ENCODE measurements at regions not wholly inside any gene's neighbourhood (a gene's known extent, or its start where the extent isn't known, plus 50 kb on each side); places are given as distances from the start of the nearest gene placed in this dataset.

DNA sequence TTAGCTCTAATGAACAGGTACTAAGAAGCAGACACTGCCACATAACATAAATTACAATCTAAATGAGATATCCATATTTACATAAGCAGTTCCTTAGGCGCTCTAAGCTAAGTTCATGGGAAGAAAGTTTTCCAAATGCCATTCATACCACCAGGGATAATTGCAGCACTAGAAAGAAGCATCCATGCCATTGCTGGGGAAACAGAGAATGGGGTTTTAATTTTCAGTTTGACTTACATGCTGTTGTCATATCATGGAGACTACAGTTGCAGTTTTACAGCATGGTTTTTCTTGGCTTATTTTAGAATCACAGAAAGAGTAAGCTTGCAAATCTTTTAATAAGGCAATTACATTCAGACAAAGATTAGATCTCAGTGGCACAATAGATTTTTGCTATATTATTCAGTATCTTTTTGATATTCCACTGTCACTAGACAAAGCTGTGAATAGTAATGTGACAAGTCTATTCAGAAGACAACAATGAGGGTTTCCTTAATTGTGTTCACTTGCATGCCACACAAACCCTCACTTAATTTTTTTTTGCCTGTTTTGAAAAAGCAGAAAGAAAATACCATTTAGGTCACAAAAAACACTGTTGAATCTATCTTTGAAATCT is 108.4 kb upstream of the ELAVL2 start:
- no peak for ATAC-seq
- DNase-seq = no peak
- in situ Hi-C loops (cut with MboI; ENCODE audit: low sequenced_read_pairs in 4 of 4) (no loop called here), intact Hi-C loops (cut with DNase I; ENCODE audit: low total_unique reads) (no loop called here)
- Histone ChIP-seq H3K4me1 (no peaks in the 10 kb centered on the region), H3K4me3 (no peak overlapping the region), H3K36me3 (no peaks in the 10 kb centered on the region), H3K27me3 (no peaks in the 10 kb centered on the region), H3K9me3 (no peaks in the 10 kb centered on the region), H3K27ac (no peak overlapping the region)
- TF ChIP-seq POLR2A (IDR thresholded peaks at IDR 0.05) = no peak
- TF ChIP-seq, protein P1, sequence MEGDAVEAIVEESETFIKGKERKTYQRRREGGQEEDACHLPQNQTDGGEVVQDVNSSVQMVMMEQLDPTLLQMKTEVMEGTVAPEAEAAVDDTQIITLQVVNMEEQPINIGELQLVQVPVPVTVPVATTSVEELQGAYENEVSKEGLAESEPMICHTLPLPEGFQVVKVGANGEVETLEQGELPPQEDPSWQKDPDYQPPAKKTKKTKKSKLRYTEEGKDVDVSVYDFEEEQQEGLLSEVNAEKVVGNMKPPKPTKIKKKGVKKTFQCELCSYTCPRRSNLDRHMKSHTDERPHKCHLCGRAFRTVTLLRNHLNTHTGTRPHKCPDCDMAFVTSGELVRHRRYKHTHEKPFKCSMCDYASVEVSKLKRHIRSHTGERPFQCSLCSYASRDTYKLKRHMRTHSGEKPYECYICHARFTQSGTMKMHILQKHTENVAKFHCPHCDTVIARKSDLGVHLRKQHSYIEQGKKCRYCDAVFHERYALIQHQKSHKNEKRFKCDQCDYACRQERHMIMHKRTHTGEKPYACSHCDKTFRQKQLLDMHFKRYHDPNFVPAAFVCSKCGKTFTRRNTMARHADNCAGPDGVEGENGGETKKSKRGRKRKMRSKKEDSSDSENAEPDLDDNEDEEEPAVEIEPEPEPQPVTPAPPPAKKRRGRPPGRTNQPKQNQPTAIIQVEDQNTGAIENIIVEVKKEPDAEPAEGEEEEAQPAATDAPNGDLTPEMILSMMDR (IDR thresholded peaks at IDR 0.05 in 4 of 5, conservative IDR thresholded peaks at IDR 0.05 in 1 of 5) = no peak

DNA sequence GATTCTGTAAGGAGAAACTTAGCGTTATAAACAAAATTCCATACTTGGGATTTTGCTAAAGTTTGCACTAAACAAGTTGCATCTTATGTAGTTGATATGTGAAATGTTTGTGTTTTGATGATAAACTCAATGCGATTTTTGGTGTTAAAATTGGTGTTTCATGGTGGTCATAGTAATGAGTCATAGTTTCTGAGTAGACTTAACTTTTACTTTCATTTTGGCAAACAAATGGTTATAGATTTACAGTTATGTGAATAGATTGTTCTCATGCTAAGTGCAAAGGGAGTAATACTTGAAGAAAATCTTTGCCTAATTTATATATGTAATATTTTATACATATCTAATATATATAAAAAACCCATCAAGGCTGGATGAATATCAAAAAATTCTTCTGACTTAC is 107.3 kb upstream of the ELAVL2 start:
- Histone ChIP-seq H3K27me3 (no peaks in the 10 kb centered on the region), H3K9me3 (no peaks in the 10 kb centered on the region), H3K4me3 (no peak overlapping the region), H3K4me1 (no peaks in the 10 kb centered on the region), H3K36me3 (no peaks in the 10 kb centered on the region), H3K27ac (no peak overlapping the region)
- intact Hi-C loops (cut with DNase I; ENCODE audit: low total_unique reads) = no loop called here
- no peak for DNase-seq
- ATAC-seq = no peak
- TF ChIP-seq POLR2A (IDR thresholded peaks at IDR 0.05) = no peak
- TF ChIP-seq, protein P1 (IDR thresholded peaks at IDR 0.05 in 4 of 5, conservative IDR thresholded peaks at IDR 0.05 in 1 of 5) = no peak
- in situ Hi-C loops (cut with MboI; ENCODE audit: low sequenced_read_pairs in 4 of 4) = no loop called here

GRCh38 chr9:23926368-23926767 is 100.3 kb upstream of the ELAVL2 start:
- no peaks in the 10 kb centered on the region for H3K27me3 ChIP-seq
- H3K9me3 ChIP-seq = no peaks in the 10 kb centered on the region
- no peak overlapping the region for H3K4me3 ChIP-seq
- no peaks in the 10 kb centered on the region for H3K4me1 ChIP-seq
- no peak overlapping the region for H3K27ac ChIP-seq
- no peaks in the 10 kb centered on the region for H3K36me3 ChIP-seq
- intact Hi-C loops (cut with DNase I; ENCODE audit: low total_unique reads) = no loop called here
- in situ Hi-C loops (cut with MboI; ENCODE audit: low sequenced_read_pairs in 4 of 4) = no loop called here
- ATAC-seq (no peak), DNase-seq (no peak)
- TF ChIP-seq, protein P1 (IDR thresholded peaks at IDR 0.05 in 4 of 5, conservative IDR thresholded peaks at IDR 0.05 in 1 of 5) = no peak
- no peak for TF ChIP-seq POLR2A (IDR thresholded peaks at IDR 0.05)

GRCh38 chr9:23914431-23915003 is 88.5 kb upstream of the ELAVL2 start:
- Histone ChIP-seq H3K4me3 (no peak overlapping the region), H3K27ac (no peak overlapping the region), H3K9me3 (no peaks in the 10 kb centered on the region), H3K36me3 (no peaks in the 10 kb centered on the region), H3K4me1 (no peaks in the 10 kb centered on the region), H3K27me3 (no peaks in the 10 kb centered on the region)
- intact Hi-C loops (cut with DNase I; ENCODE audit: low total_unique reads) = no loop called here
- DNase-seq (no peak), ATAC-seq (no peak)
- TF ChIP-seq POLR2A (IDR thresholded peaks at IDR 0.05) = no peak
- TF ChIP-seq, protein P1 (IDR thresholded peaks at IDR 0.05 in 4 of 5, conservative IDR thresholded peaks at IDR 0.05 in 1 of 5) = no peak
- in situ Hi-C loops (cut with MboI; ENCODE audit: low sequenced_read_pairs in 4 of 4) = no loop called here

GRCh38 chr9:23907343-23907742 is 81.3 kb upstream of the ELAVL2 start:
- H3K4me3 ChIP-seq = no peak overlapping the region
- DNase-seq = no peak
- H3K36me3 ChIP-seq = no peaks in the 10 kb centered on the region
- H3K9me3 ChIP-seq = no peaks in the 10 kb centered on the region
- in situ Hi-C loops (cut with MboI; ENCODE audit: low sequenced_read_pairs in 4 of 4) (no loop called here), intact Hi-C loops (cut with DNase I; ENCODE audit: low total_unique reads) (no loop called here)
- H3K27ac ChIP-seq = no peak overlapping the region
- H3K4me1 ChIP-seq = no peaks in the 10 kb centered on the region
- no peak for TF ChIP-seq POLR2A (IDR thresholded peaks at IDR 0.05)
- TF ChIP-seq, protein P1 (IDR thresholded peaks at IDR 0.05 in 4 of 5, conservative IDR thresholded peaks at IDR 0.05 in 1 of 5) = no peak
- no peaks in the 10 kb centered on the region for H3K27me3 ChIP-seq
- ATAC-seq = no peak

Data from gastrocnemius medialis (tissue), 4 donors.